ENCODE measurements at regions not wholly inside any gene's neighbourhood (a gene's known extent, or its start where the extent isn't known, plus 50 kb on each side); places are given as distances from the start of the nearest gene placed in this dataset.

- TF ChIP-seq CTCF (IDR thresholded peaks at IDR 0.05) (no peak), POLR2AphosphoS5 (IDR thresholded peaks at IDR 0.05) (no peak), POLR2A (IDR thresholded peaks at IDR 0.05) (no peak)
Measured at GRCh38 chr11:15594607-15595006, 479.9 kb downstream of the INSC start.
